ENCODE measurements at regions not wholly inside any gene's neighbourhood (a gene's known extent, or its start where the extent isn't known, plus 50 kb on each side); places are given as distances from the start of the nearest gene placed in this dataset.

- no peak overlapping the region for H3K27ac ChIP-seq
- H3K4me1 ChIP-seq = no peaks in the 10 kb centered on the region
- ATAC-seq = no peak
- no peak for TF ChIP-seq EP300 (IDR thresholded peaks at IDR 0.05)
- no peak for TF ChIP-seq POLR2AphosphoS5 (IDR thresholded peaks at IDR 0.05)
- no peak for TF ChIP-seq POLR2A (IDR thresholded peaks at IDR 0.05)
- TF ChIP-seq CTCF (IDR thresholded peaks at IDR 0.05) = no peak
- H3K36me3 ChIP-seq = no peaks in the 10 kb centered on the region
- 62 to 79% methylated on average over 2 of the region's 2 CpGs for WGBS, 2 donors (ENCODE audit: low coverage in 1 of 2)
- H3K9me3 ChIP-seq = no peaks in the 10 kb centered on the region
- peaks cover 6% of the 10 kb centered on the region for H3K27me3 ChIP-seq
- no peak overlapping the region for H3K4me3 ChIP-seq
Observed at GRCh38 chr4:89572224-89572858, 264.6 kb downstream of the SNCA start.

- no peak for ATAC-seq
- Histone ChIP-seq H3K4me1 (no peaks in the 10 kb centered on the region), H3K27ac (no peak overlapping the region), H3K27me3 (peaks cover 6% of the 10 kb centered on the region), H3K9me3 (no peaks in the 10 kb centered on the region), H3K36me3 (no peaks in the 10 kb centered on the region), H3K4me3 (no peak overlapping the region)
- TF ChIP-seq CTCF (IDR thresholded peaks at IDR 0.05) (no peak), POLR2AphosphoS5 (IDR thresholded peaks at IDR 0.05) (no peak), POLR2A (IDR thresholded peaks at IDR 0.05) (no peak), EP300 (IDR thresholded peaks at IDR 0.05) (no peak)
- WGBS, 2 donors (ENCODE audit: low coverage in 1 of 2) = 55 to 64% methylated on average over 1 of the region's 1 CpG
Observed at GRCh38 chr4:89570931-89571330, 263.3 kb upstream of the GPRIN3 start.

- 73% methylated on average over 2 of the region's 7 CpGs; no CpG with 5 or more reads in 1 of the 2 donors for WGBS, 2 donors (ENCODE audit: low coverage in 1 of 2)
- Histone ChIP-seq H3K27me3 (peaks cover 6% of the 10 kb centered on the region), H3K36me3 (no peaks in the 10 kb centered on the region), H3K4me1 (no peaks in the 10 kb centered on the region), H3K27ac (no peak overlapping the region), H3K9me3 (no peaks in the 10 kb centered on the region), H3K4me3 (no peak overlapping the region)
- ATAC-seq = no peak
- TF ChIP-seq POLR2A (IDR thresholded peaks at IDR 0.05) (no peak), POLR2AphosphoS5 (IDR thresholded peaks at IDR 0.05) (no peak), EP300 (IDR thresholded peaks at IDR 0.05) (no peak), CTCF (IDR thresholded peaks at IDR 0.05) (no peak)
Observed at GRCh38 chr4:89567936-89568335, 260.3 kb upstream of the GPRIN3 start.

- Histone ChIP-seq H3K4me3 (no peak overlapping the region), H3K27ac (no peak overlapping the region), H3K36me3 (no peaks in the 10 kb centered on the region), H3K9me3 (no peaks in the 10 kb centered on the region), H3K27me3 (peaks cover 6% of the 10 kb centered on the region), H3K4me1 (no peaks in the 10 kb centered on the region)
- TF ChIP-seq POLR2A (IDR thresholded peaks at IDR 0.05) (no peak), EP300 (IDR thresholded peaks at IDR 0.05) (no peak), POLR2AphosphoS5 (IDR thresholded peaks at IDR 0.05) (no peak), CTCF (IDR thresholded peaks at IDR 0.05) (no peak)
- 53 to 79% methylated on average over 2 of the region's 2 CpGs for WGBS, 2 donors (ENCODE audit: low coverage in 1 of 2)
- ATAC-seq = no peak
Observed at GRCh38 chr4:89563431-89563830, 255.8 kb upstream of the GPRIN3 start.

- H3K27ac ChIP-seq = no peak overlapping the region
- H3K36me3 ChIP-seq = no peaks in the 10 kb centered on the region
- H3K4me3 ChIP-seq = no peak overlapping the region
- WGBS, 2 donors (ENCODE audit: low coverage in 1 of 2) = 82 to 85% methylated on average over 3 of the region's 3 CpGs
- TF ChIP-seq EP300 (IDR thresholded peaks at IDR 0.05) = no peak
- no peak for TF ChIP-seq CTCF (IDR thresholded peaks at IDR 0.05)
- no peak for TF ChIP-seq POLR2A (IDR thresholded peaks at IDR 0.05)
- no peak for TF ChIP-seq POLR2AphosphoS5 (IDR thresholded peaks at IDR 0.05)
- no peaks in the 10 kb centered on the region for H3K4me1 ChIP-seq
- H3K27me3 ChIP-seq = peaks cover under 1% of the 10 kb centered on the region
- H3K9me3 ChIP-seq = no peaks in the 10 kb centered on the region
- ATAC-seq = no peak
Observed at GRCh38 chr4:89562746-89563145, 255.1 kb upstream of the GPRIN3 start.
